ENCODE measurements at regions not wholly inside any gene's neighbourhood (a gene's known extent, or its start where the extent isn't known, plus 50 kb on each side); places are given as distances from the start of the nearest gene placed in this dataset.

DNA sequence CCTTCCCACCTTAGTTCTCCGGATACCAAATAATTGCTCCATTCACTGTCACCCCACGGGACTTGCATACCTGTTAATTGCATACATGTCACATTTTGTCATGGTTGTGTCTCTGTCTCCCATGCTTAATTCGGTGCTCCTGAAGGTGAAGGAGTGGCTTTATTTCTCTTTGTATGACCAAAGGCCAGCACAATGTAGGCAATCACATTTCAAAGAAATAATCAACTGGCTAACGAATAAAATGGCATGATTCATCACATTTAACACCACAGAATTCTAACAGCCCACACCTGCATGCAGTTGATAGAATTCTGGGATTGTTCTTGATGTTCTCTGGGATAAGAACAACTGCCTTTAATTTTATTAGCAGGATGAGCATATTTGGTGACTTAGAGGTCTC is 59.3 kb downstream of the ATXN3L start:
- no CpG with 5 or more reads among the region's 4 CpGs for WGBS (ENCODE audit: extremely low coverage, insufficient coverage, low lambda C conversion rate)

DNA sequence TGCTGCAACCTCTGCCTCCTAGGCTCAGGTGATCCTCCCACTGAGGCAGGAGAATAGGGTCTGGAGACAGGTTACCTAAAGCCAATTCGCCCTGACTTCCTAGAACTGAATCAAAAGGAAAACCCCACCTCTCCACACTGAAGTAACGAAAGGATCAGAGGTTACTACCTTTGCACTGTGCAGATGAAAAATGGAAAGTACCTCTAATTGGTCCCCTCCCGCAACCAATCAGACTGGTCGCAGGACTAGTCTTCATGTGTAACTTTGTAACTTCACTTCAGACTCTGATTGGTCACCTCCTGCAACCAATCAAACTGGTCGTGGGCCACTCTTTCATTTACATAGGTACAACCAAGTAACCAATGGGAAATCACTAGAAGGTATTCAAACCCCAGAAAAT is 61.1 kb downstream of the ATXN3L start:
- Histone ChIP-seq H3K27me3 (ENCODE audit: insufficient read depth, low read length, poor library complexity) (no peaks in the 10 kb centered on the region), H3K4ac (ENCODE audit: low read depth, low read length) (no peak overlapping the region), H3K79me2 (ENCODE audit: control insufficient read depth, insufficient read depth, low read length) (no peaks in the 10 kb centered on the region), H2BK15ac (replicated peaks; ENCODE audit: low read depth) (no peak overlapping the region), H2BK120ac (ENCODE audit: low read depth, low read length) (no peak overlapping the region), H3K79me1 (ENCODE audit: low read length) (no peaks in the 10 kb centered on the region), H3K36me3 (ENCODE audit: control insufficient read depth, insufficient read depth, low read length) (no peaks in the 10 kb centered on the region), H4K5ac (ENCODE audit: low read length) (no peak overlapping the region), H3K4me1 (ENCODE audit: control insufficient read depth, low read depth, low read length) (no peaks in the 10 kb centered on the region), H4K8ac (ENCODE audit: low read depth, low read length) (no peak overlapping the region), H2BK5ac (ENCODE audit: low read length) (no peak overlapping the region), H3K23ac (ENCODE audit: low read length) (no peak overlapping the region), H2AK5ac (ENCODE audit: low read length) (no peak overlapping the region), H3K56ac (ENCODE audit: low read length) (no peak overlapping the region), H3K4me3 (ENCODE audit: low read length) (no peak overlapping the region), H3K9ac (ENCODE audit: low read length) (no peak overlapping the region), H3K18ac (ENCODE audit: low read length) (no peak overlapping the region), H3K4me2 (ENCODE audit: low read length) (no peak overlapping the region), H3K27ac (ENCODE audit: low read depth, low read length) (no peak overlapping the region)
- DNase-seq = no peak
- WGBS (ENCODE audit: extremely low coverage, insufficient coverage, low lambda C conversion rate) = no CpG with 5 or more reads among the region's 5 CpGs

More for the DNA sequence above, 59.3 kb downstream of the ATXN3L start:
- no peak overlapping the region for H4K8ac ChIP-seq (ENCODE audit: low read depth, low read length)
- no peak overlapping the region for H2BK15ac ChIP-seq (replicated peaks; ENCODE audit: low read depth)
- H3K9ac ChIP-seq (ENCODE audit: low read length) = no peak overlapping the region
- H3K23ac ChIP-seq (ENCODE audit: low read length) = no peak overlapping the region
- H3K4ac ChIP-seq (ENCODE audit: low read depth, low read length) = no peak overlapping the region
- H3K18ac ChIP-seq (ENCODE audit: low read length) = no peak overlapping the region
- H3K4me3 ChIP-seq (ENCODE audit: low read length) = no peak overlapping the region
- H3K27ac ChIP-seq (ENCODE audit: low read depth, low read length) = no peak overlapping the region
- H3K27me3 ChIP-seq (ENCODE audit: insufficient read depth, low read length, poor library complexity) = no peaks in the 10 kb centered on the region
- no peaks in the 10 kb centered on the region for H3K79me1 ChIP-seq (ENCODE audit: low read length)
- DNase-seq = peak; percentile 13
- H2BK5ac ChIP-seq (ENCODE audit: low read length) = no peak overlapping the region
- H3K4me1 ChIP-seq (ENCODE audit: control insufficient read depth, low read depth, low read length) = no peaks in the 10 kb centered on the region
- H3K79me2 ChIP-seq (ENCODE audit: control insufficient read depth, insufficient read depth, low read length) = no peaks in the 10 kb centered on the region
- H2BK120ac ChIP-seq (ENCODE audit: low read depth, low read length) = no peak overlapping the region
- H3K56ac ChIP-seq (ENCODE audit: low read length) = no peak overlapping the region
- H3K36me3 ChIP-seq (ENCODE audit: control insufficient read depth, insufficient read depth, low read length) = no peaks in the 10 kb centered on the region
- H2AK5ac ChIP-seq (ENCODE audit: low read length) = no peak overlapping the region
- H4K5ac ChIP-seq (ENCODE audit: low read length) = no peak overlapping the region
- no peak overlapping the region for H3K4me2 ChIP-seq (ENCODE audit: low read length)

DNA sequence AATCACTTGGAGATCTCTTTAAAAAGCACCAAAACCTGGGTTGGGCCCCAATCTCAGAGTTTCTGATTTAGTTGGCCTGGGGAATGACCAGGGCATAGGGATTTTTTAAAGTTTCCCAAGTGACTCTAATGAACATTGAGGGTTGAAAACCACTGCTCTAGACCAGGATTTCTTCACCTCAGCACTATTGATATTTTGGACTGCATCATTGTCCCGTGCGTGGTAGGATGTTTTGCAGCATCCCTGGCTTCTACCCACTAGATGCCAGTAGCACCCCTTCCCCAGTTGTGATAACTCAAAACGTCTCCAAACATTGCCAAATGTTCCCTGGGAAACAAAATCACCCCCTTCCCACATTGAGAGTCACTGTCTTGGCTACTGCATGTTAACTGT is 61.8 kb downstream of the ATXN3L start:
- Histone ChIP-seq H3K23ac (ENCODE audit: low read length) (no peak overlapping the region), H3K36me3 (ENCODE audit: control insufficient read depth, insufficient read depth, low read length) (no peaks in the 10 kb centered on the region), H3K4me1 (ENCODE audit: control insufficient read depth, low read depth, low read length) (no peaks in the 10 kb centered on the region), H4K5ac (ENCODE audit: low read length) (no peak overlapping the region), H3K4ac (ENCODE audit: low read depth, low read length) (no peak overlapping the region), H3K4me3 (ENCODE audit: low read length) (no peak overlapping the region), H3K4me2 (ENCODE audit: low read length) (no peak overlapping the region), H2AK5ac (ENCODE audit: low read length) (no peak overlapping the region), H2BK120ac (ENCODE audit: low read depth, low read length) (no peak overlapping the region), H3K27ac (ENCODE audit: low read depth, low read length) (no peak overlapping the region), H2BK5ac (ENCODE audit: low read length) (no peak overlapping the region), H3K79me2 (ENCODE audit: control insufficient read depth, insufficient read depth, low read length) (no peaks in the 10 kb centered on the region), H2BK15ac (replicated peaks; ENCODE audit: low read depth) (no peak overlapping the region), H3K56ac (ENCODE audit: low read length) (no peak overlapping the region), H3K79me1 (ENCODE audit: low read length) (no peaks in the 10 kb centered on the region), H3K27me3 (ENCODE audit: insufficient read depth, low read length, poor library complexity) (no peaks in the 10 kb centered on the region), H3K18ac (ENCODE audit: low read length) (no peak overlapping the region), H4K8ac (ENCODE audit: low read depth, low read length) (no peak overlapping the region), H3K9ac (ENCODE audit: low read length) (no peak overlapping the region)
- DNase-seq = no peak
- WGBS (ENCODE audit: extremely low coverage, insufficient coverage, low lambda C conversion rate) = no CpG with 5 or more reads among the region's 3 CpGs

DNA sequence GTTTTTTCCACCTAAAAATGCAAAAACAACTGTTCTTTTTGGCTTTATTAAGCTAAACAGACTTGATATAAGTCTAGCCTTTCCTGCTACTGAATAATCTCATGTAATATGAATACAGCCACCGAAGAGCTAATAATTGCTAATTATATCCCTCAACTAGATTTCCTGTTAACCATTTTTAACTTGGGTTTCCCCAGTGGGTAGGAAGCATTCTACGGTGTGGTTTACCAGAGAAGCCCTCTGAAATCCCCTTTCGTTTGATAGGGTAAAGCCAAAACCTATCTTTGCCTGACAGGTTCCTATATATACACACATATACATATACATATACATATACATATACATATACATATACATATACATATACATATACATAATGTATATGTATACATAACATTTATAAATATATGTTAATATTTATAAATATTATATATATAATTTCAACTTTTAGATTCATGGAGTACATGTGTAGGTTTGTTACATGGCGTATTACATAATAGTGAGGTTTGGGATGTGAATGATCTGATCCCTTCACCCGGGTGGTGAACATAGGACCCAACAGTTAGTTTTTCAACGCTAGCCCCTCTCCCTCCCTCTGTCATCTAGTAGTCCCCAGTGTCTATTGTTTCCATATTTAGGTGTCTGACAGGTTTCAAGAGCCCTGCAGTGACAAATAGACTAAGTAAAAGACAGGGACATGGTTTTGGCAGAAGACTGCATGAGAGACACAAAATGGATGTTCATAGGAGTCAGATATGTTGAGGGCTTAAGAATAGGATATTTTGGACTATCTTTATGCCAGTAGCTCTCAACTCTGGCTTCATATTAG is 62.4 kb downstream of the ATXN3L start:
- no CpG with 5 or more reads among the region's 6 CpGs for WGBS (ENCODE audit: extremely low coverage, insufficient coverage, low lambda C conversion rate)
- no peak for DNase-seq

DNA sequence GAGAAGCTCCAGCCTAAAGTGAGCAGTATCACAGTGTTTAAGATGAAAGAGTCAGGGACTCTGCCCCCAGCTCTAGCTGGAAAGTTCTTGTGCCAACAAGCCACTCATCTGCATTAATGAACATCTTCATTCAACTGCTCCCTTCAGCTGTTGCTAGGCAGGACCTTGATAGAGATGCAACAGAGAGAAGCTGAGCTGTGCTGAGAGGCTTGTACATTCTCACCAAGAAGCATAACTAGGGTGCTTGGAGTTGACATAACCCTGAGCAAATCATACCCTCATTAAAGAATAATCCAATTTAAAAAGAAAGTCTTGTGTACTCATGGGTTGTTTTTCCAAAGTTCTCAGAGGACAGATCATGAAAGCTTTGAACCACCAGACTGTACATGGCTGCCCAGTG is 63.2 kb downstream of the ATXN3L start:
- Histone ChIP-seq H4K5ac (ENCODE audit: low read length) (no peak overlapping the region), H3K27me3 (ENCODE audit: insufficient read depth, low read length, poor library complexity) (no peaks in the 10 kb centered on the region), H3K4ac (ENCODE audit: low read depth, low read length) (no peak overlapping the region), H3K4me2 (ENCODE audit: low read length) (no peak overlapping the region), H3K27ac (ENCODE audit: low read depth, low read length) (no peak overlapping the region), H3K9ac (ENCODE audit: low read length) (no peak overlapping the region), H3K4me1 (ENCODE audit: control insufficient read depth, low read depth, low read length) (no peaks in the 10 kb centered on the region), H2BK15ac (replicated peaks; ENCODE audit: low read depth) (no peak overlapping the region), H2BK5ac (ENCODE audit: low read length) (no peak overlapping the region), H3K79me2 (ENCODE audit: control insufficient read depth, insufficient read depth, low read length) (no peaks in the 10 kb centered on the region), H2AK5ac (ENCODE audit: low read length) (no peak overlapping the region), H2BK120ac (ENCODE audit: low read depth, low read length) (no peak overlapping the region), H3K18ac (ENCODE audit: low read length) (no peak overlapping the region), H3K79me1 (ENCODE audit: low read length) (no peaks in the 10 kb centered on the region), H3K4me3 (ENCODE audit: low read length) (no peak overlapping the region), H3K36me3 (ENCODE audit: control insufficient read depth, insufficient read depth, low read length) (no peaks in the 10 kb centered on the region), H4K8ac (ENCODE audit: low read depth, low read length) (no peak overlapping the region), H3K23ac (ENCODE audit: low read length) (no peak overlapping the region), H3K56ac (ENCODE audit: low read length) (no peak overlapping the region)
- no peak for DNase-seq

More for the DNA sequence above, 62.4 kb downstream of the ATXN3L start:
- no peaks in the 10 kb centered on the region for H3K79me1 ChIP-seq (ENCODE audit: low read length)
- no peaks in the 10 kb centered on the region for H3K27me3 ChIP-seq (ENCODE audit: insufficient read depth, low read length, poor library complexity)
- no peak overlapping the region for H3K27ac ChIP-seq (ENCODE audit: low read depth, low read length)
- no peaks in the 10 kb centered on the region for H3K4me1 ChIP-seq (ENCODE audit: control insufficient read depth, low read depth, low read length)
- H3K9ac ChIP-seq (ENCODE audit: low read length) = no peak overlapping the region
- no peaks in the 10 kb centered on the region for H3K36me3 ChIP-seq (ENCODE audit: control insufficient read depth, insufficient read depth, low read length)
- no peak overlapping the region for H3K18ac ChIP-seq (ENCODE audit: low read length)
- H4K8ac ChIP-seq (ENCODE audit: low read depth, low read length) = no peak overlapping the region
- H2AK5ac ChIP-seq (ENCODE audit: low read length) = no peak overlapping the region
- no peaks in the 10 kb centered on the region for H3K79me2 ChIP-seq (ENCODE audit: control insufficient read depth, insufficient read depth, low read length)
- H2BK15ac ChIP-seq (replicated peaks; ENCODE audit: low read depth) = no peak overlapping the region
- H2BK5ac ChIP-seq (ENCODE audit: low read length) = no peak overlapping the region
- no peak overlapping the region for H3K56ac ChIP-seq (ENCODE audit: low read length)
- H2BK120ac ChIP-seq (ENCODE audit: low read depth, low read length) = no peak overlapping the region
- no peak overlapping the region for H3K4me3 ChIP-seq (ENCODE audit: low read length)
- no peak overlapping the region for H3K4me2 ChIP-seq (ENCODE audit: low read length)
- no peak overlapping the region for H3K4ac ChIP-seq (ENCODE audit: low read depth, low read length)
- H4K5ac ChIP-seq (ENCODE audit: low read length) = no peak overlapping the region
- H3K23ac ChIP-seq (ENCODE audit: low read length) = no peak overlapping the region

DNA sequence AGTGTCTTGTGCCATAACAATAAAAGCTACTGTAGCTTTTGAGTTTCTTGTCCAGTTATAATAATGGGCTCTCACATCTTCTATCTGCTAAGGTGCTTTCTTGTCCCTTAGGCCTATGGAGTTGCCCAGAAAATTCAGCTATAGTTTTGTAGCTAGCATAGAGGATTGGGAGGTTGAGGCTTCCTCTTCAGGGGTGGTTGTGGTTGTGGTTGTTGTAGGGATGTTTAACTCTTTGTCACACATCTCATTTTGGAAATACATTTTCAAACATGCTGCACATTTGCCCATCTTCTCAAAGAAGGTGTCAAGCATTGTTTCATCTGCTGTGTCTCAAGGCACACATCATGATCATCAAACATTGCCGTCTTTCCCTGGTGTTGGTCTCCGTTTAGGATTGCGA is 65.0 kb downstream of the ATXN3L start:
- H3K4me3 ChIP-seq (ENCODE audit: low read length) = no peak overlapping the region
- no peak overlapping the region for H3K4ac ChIP-seq (ENCODE audit: low read depth, low read length)
- H2BK120ac ChIP-seq (ENCODE audit: low read depth, low read length) = no peak overlapping the region
- H3K4me1 ChIP-seq (ENCODE audit: control insufficient read depth, low read depth, low read length) = no peaks in the 10 kb centered on the region
- no peak overlapping the region for H4K5ac ChIP-seq (ENCODE audit: low read length)
- no peak overlapping the region for H2BK15ac ChIP-seq (replicated peaks; ENCODE audit: low read depth)
- H3K79me1 ChIP-seq (ENCODE audit: low read length) = no peaks in the 10 kb centered on the region
- H4K8ac ChIP-seq (ENCODE audit: low read depth, low read length) = no peak overlapping the region
- no peak overlapping the region for H3K4me2 ChIP-seq (ENCODE audit: low read length)
- no peak overlapping the region for H3K27ac ChIP-seq (ENCODE audit: low read depth, low read length)
- H3K79me2 ChIP-seq (ENCODE audit: control insufficient read depth, insufficient read depth, low read length) = no peaks in the 10 kb centered on the region
- H2BK5ac ChIP-seq (ENCODE audit: low read length) = no peak overlapping the region
- H2AK5ac ChIP-seq (ENCODE audit: low read length) = no peak overlapping the region
- H3K36me3 ChIP-seq (ENCODE audit: control insufficient read depth, insufficient read depth, low read length) = no peaks in the 10 kb centered on the region
- peak overlapping the region; percentile 51 for H3K18ac ChIP-seq (ENCODE audit: low read length)
- no peak for DNase-seq
- H3K56ac ChIP-seq (ENCODE audit: low read length) = no peak overlapping the region
- no CpG with 5 or more reads among the region's 3 CpGs for WGBS (ENCODE audit: extremely low coverage, insufficient coverage, low lambda C conversion rate)
- no peak overlapping the region for H3K23ac ChIP-seq (ENCODE audit: low read length)
- H3K27me3 ChIP-seq (ENCODE audit: insufficient read depth, low read length, poor library complexity) = no peaks in the 10 kb centered on the region
- H3K9ac ChIP-seq (ENCODE audit: low read length) = no peak overlapping the region
